H9 (cell line): ENCODE measurements at regions not wholly inside any gene's neighbourhood (a gene's known extent, or its start where the extent isn't known, plus 50 kb on each side); places are given as distances from the start of the nearest gene placed in this dataset.

Experiments
- DNase-seq: peaks from one replicate; pipeline ENCODE4 v3.0.0-alpha.2; 2017
- H2AFZ ChIP-seq: one replicate; pipeline ENCODE4 v1.6.1; 2013; ENCODE audit warnings: mild to moderate bottlenecking, low read length, control low read depth, moderate library complexity
- H2AK5ac ChIP-seq: 2 replicates; pipeline ENCODE4 v1.6.1; 2013; ENCODE audit warnings: low read length, control low read depth, mixed read lengths; ENCODE audit not compliant: insufficient read length
- H2BK120ac ChIP-seq: one replicate; pipeline ENCODE4 v1.6.1; 2013; ENCODE audit warnings: low read depth, mild to moderate bottlenecking, low read length, control low read depth, inconsistent platforms; ENCODE audit not compliant: poor library complexity, severe bottlenecking
- H2BK12ac ChIP-seq: 2 replicates; pipeline ENCODE4 v1.6.1; 2013; ENCODE audit warnings: low read length, control low read depth, mixed read lengths, low read depth; ENCODE audit not compliant: insufficient read length
- H2BK15ac ChIP-seq: 2 replicates; pipeline ENCODE4 v1.6.1; 2013; ENCODE audit warnings: low read depth, low read length, control low read depth
- H2BK20ac ChIP-seq: one replicate; pipeline ENCODE4 v1.6.1; 2013; ENCODE audit warnings: low read depth, mild to moderate bottlenecking, low read length, control low read depth, inconsistent platforms; ENCODE audit not compliant: poor library complexity, severe bottlenecking
- H2BK5ac ChIP-seq: 2 replicates; pipeline ENCODE4 v1.6.1; 2013; ENCODE audit warnings: low read length, control low read depth, mixed read lengths; ENCODE audit not compliant: insufficient read length
- H3K14ac ChIP-seq: 2 replicates; pipeline ENCODE4 v1.6.1; 2013; ENCODE audit warnings: low read length, control low read depth; ENCODE audit not compliant: insufficient read depth
- H3K18ac ChIP-seq: 2 replicates; pipeline ENCODE4 v1.6.1; 2013; ENCODE audit warnings: low read depth, mild to moderate bottlenecking, mixed read lengths, low read length, control low read depth; ENCODE audit not compliant: insufficient read length
- H3K23ac ChIP-seq: 2 replicates; pipeline ENCODE4 v1.6.1; 2013; ENCODE audit warnings: low read length, control low read depth, mixed read lengths, low read depth; ENCODE audit not compliant: insufficient read length
- H3K23me2 ChIP-seq: 2 replicates; pipeline ENCODE4 v1.6.1; 2013; ENCODE audit warnings: low read depth, mild to moderate bottlenecking, mixed read lengths, low read length, control low read depth; ENCODE audit not compliant: insufficient read length, poor library complexity, severe bottlenecking
- H3K27ac ChIP-seq: 2 replicates; pipeline ENCODE4 v1.5.1; 2013; ENCODE audit warnings: low read length, control low read depth, mixed read lengths, low read depth; ENCODE audit not compliant: insufficient read length
- H3K27me3 ChIP-seq: 2 replicates; pipeline ENCODE4 v1.6.1; 2013; ENCODE audit warnings: low read length, control low read depth, inconsistent platforms; ENCODE audit not compliant: insufficient read depth
- H3K4ac ChIP-seq: 2 replicates; pipeline ENCODE4 v1.6.1; 2013; ENCODE audit warnings: low read depth, mild to moderate bottlenecking, control low read depth, inconsistent platforms, low read length, moderate library complexity
- H3K4me1 ChIP-seq: 2 replicates; pipeline ENCODE4 v1.6.1; 2013; ENCODE audit warnings: low read length, control low read depth, inconsistent platforms; ENCODE audit not compliant: insufficient read depth
- H3K4me2 ChIP-seq: 2 replicates; pipeline ENCODE4 v1.6.1; 2013; ENCODE audit warnings: low read length, control low read depth, mixed read lengths; ENCODE audit not compliant: insufficient read length, insufficient read depth
- H3K56ac ChIP-seq: 2 replicates; pipeline ENCODE4 v1.6.1; 2013; ENCODE audit warnings: low read depth, mild to moderate bottlenecking, mixed read lengths, low read length, control low read depth; ENCODE audit not compliant: insufficient read length
- H3K79me1 ChIP-seq: 2 replicates; pipeline ENCODE4 v1.6.1; 2013; ENCODE audit warnings: low read depth, mild to moderate bottlenecking, moderate library complexity, low read length, control low read depth, inconsistent platforms; ENCODE audit not compliant: insufficient read depth, poor library complexity, severe bottlenecking
- H3K79me2 ChIP-seq: 2 replicates; pipeline ENCODE4 v1.6.1; 2013; ENCODE audit warnings: low read length, control low read depth, inconsistent platforms; ENCODE audit not compliant: insufficient read depth
- H3K9ac ChIP-seq: 2 replicates; pipeline ENCODE4 v1.6.1; 2013; ENCODE audit warnings: low read length, control low read depth, mixed read lengths; ENCODE audit not compliant: insufficient read length; ENCODE audit errors: extremely low read depth
- H3K9me3 ChIP-seq: one replicate; pipeline ENCODE4 v1.6.1; 2013; ENCODE audit warnings: low read depth, low read length, inconsistent platforms; ENCODE audit not compliant: control insufficient read depth
- H3T11ph ChIP-seq: one replicate; pipeline ENCODE4 v1.6.1; 2013; ENCODE audit warnings: mild to moderate bottlenecking, low read length, control low read depth, inconsistent platforms
- H4K20me1 ChIP-seq: one replicate; pipeline ENCODE4 v1.6.1; 2013; ENCODE audit not compliant: control insufficient read depth, insufficient read length, insufficient read depth
- H4K5ac ChIP-seq: 2 replicates; pipeline ENCODE4 v1.6.1; 2013; ENCODE audit warnings: low read depth, mild to moderate bottlenecking, mixed read lengths, low read length, control low read depth; ENCODE audit not compliant: insufficient read length
- H4K8ac ChIP-seq: replicated peaks from 2 replicates; pipeline ENCODE4 v1.6.1; 2013; ENCODE audit warnings: low read length, control low read depth, mixed read lengths, low read depth; ENCODE audit not compliant: insufficient read length
- H4K91ac ChIP-seq: 2 replicates; pipeline ENCODE4 v1.6.1; 2013; ENCODE audit warnings: low read depth, mild to moderate bottlenecking, moderate library complexity, mixed read lengths, low read length, control low read depth; ENCODE audit not compliant: insufficient read length
- H3K27ac Mint-ChIP-seq, 3 experiments: 2 replicates in 2 of 3; 3 replicates in 1 of 3; pipeline ENCODE4 v1.8.0; 2020 to 2021; ENCODE audit warnings: mixed read lengths in 3 of 3, mild to moderate bottlenecking in 1 of 3, moderate library complexity in 1 of 3
- H3K27me3 Mint-ChIP-seq: 2 replicates; pipeline ENCODE4 v1.8.0; 2021; ENCODE audit warnings: low read depth, mild to moderate bottlenecking, moderate library complexity, mixed read lengths
- H3K36me3 Mint-ChIP-seq, 3 experiments: 2 replicates in 2 of 3; 3 replicates in 1 of 3; pipeline ENCODE4 v1.8.0; 2020 to 2021; ENCODE audit warnings: low read depth in 3 of 3, mixed read lengths in 3 of 3; ENCODE audit not compliant: insufficient read depth in 1 of 3
- H3K4me1 Mint-ChIP-seq, 2 experiments: 2 replicates each; pipeline ENCODE4 v1.8.0; 2020; ENCODE audit warnings: mixed read lengths in 2 of 2
- H3K4me3 Mint-ChIP-seq, 2 experiments: 2 replicates in 1 of 2; 3 replicates in 1 of 2; pipeline ENCODE4 v1.8.0; 2020 to 2021; ENCODE audit warnings: mild to moderate bottlenecking in 2 of 2, mixed read lengths in 2 of 2, moderate library complexity in 1 of 2
- H3K9me3 Mint-ChIP-seq, 2 experiments: 2 replicates in 1 of 2; 3 replicates in 1 of 2; pipeline ENCODE4 v1.8.0; 2020; ENCODE audit warnings: mild to moderate bottlenecking in 2 of 2, mixed read lengths in 2 of 2, moderate library complexity in 1 of 2
- CTCF ChIP-seq: fragments of 200-600 bp; sonication (generic); conservative IDR thresholded peaks from 3 replicates; pipeline ENCODE4 v1.8.0; 2021; ENCODE audit warnings: antibody characterized with exemption, mild to moderate bottlenecking
- WGBS: extraction: QIAGEN DNeasy Blood & Tissue Kit; methylation state at CpG from one replicate; pipeline ENCODE4 v1.1.7; 2013; ENCODE audit warnings: missing lambda C conversion rate, low lambda C conversion rate, mixed read lengths; ENCODE audit not compliant: insufficient read length; ENCODE audit errors: extremely low coverage; 5-methylcytosine and 5-hydroxymethylcytosine counted together

- no CpG with 5 or more reads among the region's 8 CpGs for WGBS
- H2BK120ac ChIP-seq = no peak overlapping the region
- no peak overlapping the region for H4K91ac ChIP-seq
- no peak overlapping the region for H2BK5ac ChIP-seq
- no peak overlapping the region for H4K8ac ChIP-seq
- H3K14ac ChIP-seq = peak overlapping the region; percentile 44; the same call in 1 of the 2 replicates
- no peak overlapping the region for H3K9ac ChIP-seq
- Mint-ChIP-seq H3K27ac (no peak overlapping the region; a peak in 1 of 7 replicates), H3K4me1 (peaks cover 19 to 21% of the 10 kb centered on the region in 2 experiments), H3K27me3 (peaks cover 37% of the 10 kb centered on the region), H3K36me3 (peaks cover 0 to 6% (median 5%) of the 10 kb centered on the region in 3 experiments; a peak in 3 of 7 replicates), H3K4me3 (no peak overlapping the region), H3K9me3 (peaks cover 12 to 17% of the 10 kb centered on the region in 2 experiments)
- no peak overlapping the region for H3T11ph ChIP-seq
- H3K56ac ChIP-seq = no peak overlapping the region
- H3K23ac ChIP-seq = no peak overlapping the region
- no peak overlapping the region for H2BK12ac ChIP-seq
- H3K27ac ChIP-seq = no peak overlapping the region
- no peak for DNase-seq
- no peak overlapping the region for H2AFZ ChIP-seq
- no peaks in the 10 kb centered on the region; the same call in 1 of the 2 replicates for H3K4me1 ChIP-seq
- H3K4me2 ChIP-seq = no peak overlapping the region
- H3K18ac ChIP-seq = no peak overlapping the region
- no peaks in the 10 kb centered on the region for H4K20me1 ChIP-seq
- no peak overlapping the region for H3K4ac ChIP-seq
- H3K79me1 ChIP-seq = no peaks in the 10 kb centered on the region
- no peak for TF ChIP-seq CTCF
- H2BK20ac ChIP-seq = no peak overlapping the region
- H3K23me2 ChIP-seq = no peaks in the 10 kb centered on the region
- H3K9me3 ChIP-seq = no peaks in the 10 kb centered on the region
- H3K79me2 ChIP-seq = no peaks in the 10 kb centered on the region
- H2AK5ac ChIP-seq = no peak overlapping the region
- H4K5ac ChIP-seq = no peak overlapping the region
- H2BK15ac ChIP-seq = no peak overlapping the region
- H3K27me3 ChIP-seq = no peaks in the 10 kb centered on the region; the same call in 1 of the 2 replicates
Observed at GRCh38 chr1:221227460-221227859, 348.2 kb downstream of the HLX start.
